Endodermal cell (in vitro differentiated cells): ENCODE measurements at regions not wholly inside any gene's neighbourhood (a gene's known extent, or its start where the extent isn't known, plus 50 kb on each side); places are given as distances from the start of the nearest gene placed in this dataset.
A peak's percentile ranks its signal among the peaks of the same experiment; 100 is the strongest.
"Not testable (repeated sequence)": the region's sequence is repeated elsewhere in the genome, so short reads cannot be mapped to it uniquely, and the experiment has no call there.

Source experiments
- DNase-seq: peaks from one replicate; pipeline ENCODE4 v3.0.0-alpha.2; 2017
- H3K27ac ChIP-seq: 2 replicates; pipeline ENCODE4 v1.5.1; 2013; ENCODE audit warnings: mild to moderate bottlenecking, low read depth, low read length, moderate library complexity
- H3K27me3 ChIP-seq: 2 replicates; pipeline ENCODE4 v1.6.1; 2013; ENCODE audit warnings: mild to moderate bottlenecking, low read length, moderate library complexity; ENCODE audit not compliant: insufficient read depth, control insufficient read depth, poor library complexity, severe bottlenecking
- H3K36me3 ChIP-seq: 2 replicates; pipeline ENCODE4 v1.7.0; 2013; ENCODE audit warnings: mild to moderate bottlenecking, low read length, moderate library complexity; ENCODE audit not compliant: control insufficient read depth, insufficient read depth
- H3K4me1 ChIP-seq: one replicate; pipeline ENCODE4 v1.7.0; 2013; ENCODE audit warnings: low read length; ENCODE audit not compliant: control insufficient read depth, insufficient read depth
- H3K4me3 ChIP-seq: 2 replicates; pipeline ENCODE4 v1.5.1; 2013; ENCODE audit warnings: mild to moderate bottlenecking, low read length, moderate library complexity
- H3K9ac ChIP-seq: 2 replicates; pipeline ENCODE4 v1.6.1; 2013; ENCODE audit warnings: mild to moderate bottlenecking, low read length, moderate library complexity; ENCODE audit not compliant: poor library complexity, severe bottlenecking; ENCODE audit errors: extremely low read depth
- H3K9me3 ChIP-seq: 2 replicates; pipeline ENCODE4 v1.6.1; 2013; ENCODE audit warnings: mild to moderate bottlenecking, low read length, moderate library complexity; ENCODE audit not compliant: control insufficient read depth
- H3K27ac Mint-ChIP-seq: 2 replicates; pipeline ENCODE4 v1.8.0; 2020; ENCODE audit warnings: mixed read lengths
- H3K27me3 Mint-ChIP-seq: 2 replicates; pipeline ENCODE4 v1.8.0; 2021; ENCODE audit warnings: mild to moderate bottlenecking, mixed read lengths; ENCODE audit not compliant: insufficient read depth
- H3K36me3 Mint-ChIP-seq: 2 replicates; pipeline ENCODE4 v1.8.0; 2020; ENCODE audit warnings: low read depth, mixed read lengths
- H3K4me1 Mint-ChIP-seq: 2 replicates; pipeline ENCODE4 v1.8.0; 2020; ENCODE audit warnings: mixed read lengths
- H3K4me3 Mint-ChIP-seq: 2 replicates; pipeline ENCODE4 v1.8.0; 2020; ENCODE audit warnings: mild to moderate bottlenecking, moderate library complexity, mixed read lengths
- H3K9me3 Mint-ChIP-seq: 2 replicates; pipeline ENCODE4 v1.8.0; 2020; ENCODE audit warnings: mild to moderate bottlenecking, mixed read lengths
- CTCF ChIP-seq: fragments of 200-600 bp; sonication (generic); conservative IDR thresholded peaks from 2 replicates; pipeline ENCODE4 v1.5.0; 2021; ENCODE audit warnings: antibody characterized with exemption, mild to moderate bottlenecking
- WGBS, 2 experiments: methylation state at CpG; one replicate each; pipeline versions ENCODE4 v1.1.5 to v1.1.7; 2013; ENCODE audit warnings: missing lambda C conversion rate in 2 of 2, mixed read lengths in 1 of 2; ENCODE audit not compliant: insufficient coverage in 1 of 2, insufficient read length in 1 of 2; 5-methylcytosine and 5-hydroxymethylcytosine counted together

GRCh38 chr1:102798718-102799117 is 309.6 kb downstream of the COL11A1 start:
- Mint-ChIP-seq H3K9me3 (no peaks in the 10 kb centered on the region), H3K27ac (no peak overlapping the region), H3K27me3 (no peaks in the 10 kb centered on the region), H3K4me3 (no peak overlapping the region), H3K36me3 (no peaks in the 10 kb centered on the region), H3K4me1 (no peaks in the 10 kb centered on the region)
- H3K4me1 ChIP-seq = no peaks in the 10 kb centered on the region
- no peak overlapping the region for H3K27ac ChIP-seq
- no peaks in the 10 kb centered on the region for H3K36me3 ChIP-seq
- DNase-seq = no peak
- TF ChIP-seq CTCF = no peak
- no peaks in the 10 kb centered on the region for H3K9me3 ChIP-seq
- no peaks in the 10 kb centered on the region for H3K27me3 ChIP-seq
- H3K4me3 ChIP-seq = no peak overlapping the region
- no peak overlapping the region for H3K9ac ChIP-seq

DNA sequence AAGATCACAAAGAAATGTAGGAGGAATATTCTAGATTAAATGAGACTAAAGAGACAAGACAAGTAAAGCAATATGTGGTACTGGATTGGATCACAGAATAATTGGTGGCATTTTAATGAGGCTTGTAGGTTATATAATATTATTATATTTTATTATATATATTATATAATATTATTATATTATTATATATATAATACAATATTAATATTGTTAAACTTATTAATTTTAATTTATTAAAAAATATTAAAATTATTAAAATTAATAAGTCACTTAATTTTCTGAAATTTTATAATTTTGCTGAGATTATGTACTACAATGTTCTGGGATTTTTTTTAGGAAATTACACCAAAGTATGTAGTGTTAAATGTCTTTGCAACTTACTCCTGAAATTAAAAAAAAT is 311.9 kb downstream of the COL11A1 start:
- Histone ChIP-seq H3K9me3 (no peaks in the 10 kb centered on the region), H3K27me3 (no peaks in the 10 kb centered on the region), H3K36me3 (no peaks in the 10 kb centered on the region), H3K4me1 (no peaks in the 10 kb centered on the region), H3K9ac (no peak overlapping the region), H3K4me3 (no peak overlapping the region), H3K27ac (no peak overlapping the region)
- Mint-ChIP-seq H3K27me3 (no peaks in the 10 kb centered on the region), H3K27ac (no peak overlapping the region), H3K36me3 (no peaks in the 10 kb centered on the region), H3K4me1 (no peaks in the 10 kb centered on the region), H3K4me3 (no peak overlapping the region), H3K9me3 (no peaks in the 10 kb centered on the region)
- DNase-seq = no peak
- TF ChIP-seq CTCF = no peak

DNA sequence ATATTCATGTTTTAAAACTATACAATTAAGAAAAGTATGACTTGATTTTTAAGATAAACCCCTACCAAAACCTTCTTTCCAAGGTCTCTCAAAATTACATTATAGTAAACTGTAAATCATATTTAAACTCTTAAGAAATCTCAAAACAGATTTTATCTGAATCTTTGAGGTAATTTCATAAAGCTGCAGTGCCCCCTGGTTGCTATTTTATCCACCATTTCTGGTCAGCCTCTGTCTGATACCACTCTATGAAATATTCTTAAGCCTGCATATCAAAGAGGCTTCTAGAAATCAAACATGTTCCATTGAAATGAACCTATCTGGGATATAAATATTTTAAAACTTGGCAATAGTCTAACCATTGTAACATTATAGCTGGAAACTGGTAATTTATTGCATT is 317.3 kb downstream of the COL11A1 start:
- H3K36me3 Mint-ChIP-seq = no peaks in the 10 kb centered on the region
- TF ChIP-seq CTCF = peak; percentile 62
- H3K9me3 Mint-ChIP-seq = no peaks in the 10 kb centered on the region
- Histone ChIP-seq H3K4me1 (no peaks in the 10 kb centered on the region), H3K4me3 (no peak overlapping the region), H3K27me3 (no peaks in the 10 kb centered on the region), H3K9me3 (no peaks in the 10 kb centered on the region), H3K27ac (no peak overlapping the region), H3K9ac (no peak overlapping the region), H3K36me3 (no peaks in the 10 kb centered on the region)
- H3K4me1 Mint-ChIP-seq = peaks cover 6% of the 10 kb centered on the region
- H3K4me3 Mint-ChIP-seq = no peak overlapping the region
- no peak for DNase-seq
- H3K27ac Mint-ChIP-seq = no peak overlapping the region
- H3K27me3 Mint-ChIP-seq = no peaks in the 10 kb centered on the region

DNA sequence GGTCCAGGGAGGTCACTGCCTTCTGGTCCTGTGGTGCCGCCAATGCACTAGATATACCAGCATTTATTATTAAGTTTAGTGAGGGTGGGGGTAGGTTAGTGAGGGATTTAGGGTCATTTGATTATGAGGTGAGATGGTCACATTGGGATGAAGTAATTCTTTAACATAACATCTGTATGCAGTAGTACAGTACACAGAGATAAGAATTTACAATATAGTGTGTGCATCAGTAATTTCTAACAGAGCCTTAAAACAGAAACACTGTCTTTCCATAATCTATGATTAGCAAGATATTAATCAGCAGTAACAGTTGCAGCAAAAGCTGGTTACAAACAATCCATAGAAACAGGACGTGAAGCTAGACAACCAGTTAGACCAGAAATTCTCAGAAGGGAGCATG is 318.4 kb downstream of the COL11A1 start:
- not testable (repeated sequence) for H3K27ac ChIP-seq, H3K27me3 Mint-ChIP-seq, H3K9me3 Mint-ChIP-seq, H3K9ac ChIP-seq, H3K9me3 ChIP-seq, H3K27ac Mint-ChIP-seq, H3K36me3 Mint-ChIP-seq, H3K4me1 Mint-ChIP-seq, DNase-seq, H3K4me3 ChIP-seq, H3K36me3 ChIP-seq, H3K27me3 ChIP-seq, H3K4me1 ChIP-seq, H3K4me3 Mint-ChIP-seq
- 98% methylated on average over 2 of the region's 2 CpGs; no CpG with 5 or more reads in 1 of the 2 experiments for WGBS, 2 experiments
